ENCODE measurements at regions not wholly inside any gene's neighbourhood (a gene's known extent, or its start where the extent isn't known, plus 50 kb on each side); places are given as distances from the start of the nearest gene placed in this dataset.

DNA sequence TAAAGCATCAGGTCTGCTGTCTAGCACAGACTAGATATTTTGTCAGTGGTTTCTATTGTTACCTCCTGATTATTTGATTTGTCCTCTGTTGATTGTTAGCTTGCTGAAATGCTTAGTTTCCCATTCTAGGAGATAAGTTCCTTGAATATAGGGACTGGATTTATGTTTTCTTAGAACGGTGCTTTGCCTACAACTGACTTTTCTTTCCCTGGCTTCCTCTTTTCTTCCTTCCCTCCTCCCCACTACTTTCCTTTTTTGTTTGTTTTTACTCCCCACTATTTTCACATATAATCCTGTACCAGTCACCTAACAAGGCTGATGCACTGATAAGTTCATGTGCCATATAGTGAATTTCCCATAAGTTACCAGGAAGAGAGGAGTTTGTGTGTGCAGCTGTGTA, 58.5 kb upstream of the METAP2 start:
- Histone ChIP-seq H3K27me3 (replicated peaks) (no peaks in the 10 kb centered on the region), H3K36me3 (replicated peaks) (no peaks in the 10 kb centered on the region), H3K27ac (no peak overlapping the region), H3K4me3 (ENCODE audit: low read depth, low read length) (no peak overlapping the region)
- TF ChIP-seq, protein P1, sequence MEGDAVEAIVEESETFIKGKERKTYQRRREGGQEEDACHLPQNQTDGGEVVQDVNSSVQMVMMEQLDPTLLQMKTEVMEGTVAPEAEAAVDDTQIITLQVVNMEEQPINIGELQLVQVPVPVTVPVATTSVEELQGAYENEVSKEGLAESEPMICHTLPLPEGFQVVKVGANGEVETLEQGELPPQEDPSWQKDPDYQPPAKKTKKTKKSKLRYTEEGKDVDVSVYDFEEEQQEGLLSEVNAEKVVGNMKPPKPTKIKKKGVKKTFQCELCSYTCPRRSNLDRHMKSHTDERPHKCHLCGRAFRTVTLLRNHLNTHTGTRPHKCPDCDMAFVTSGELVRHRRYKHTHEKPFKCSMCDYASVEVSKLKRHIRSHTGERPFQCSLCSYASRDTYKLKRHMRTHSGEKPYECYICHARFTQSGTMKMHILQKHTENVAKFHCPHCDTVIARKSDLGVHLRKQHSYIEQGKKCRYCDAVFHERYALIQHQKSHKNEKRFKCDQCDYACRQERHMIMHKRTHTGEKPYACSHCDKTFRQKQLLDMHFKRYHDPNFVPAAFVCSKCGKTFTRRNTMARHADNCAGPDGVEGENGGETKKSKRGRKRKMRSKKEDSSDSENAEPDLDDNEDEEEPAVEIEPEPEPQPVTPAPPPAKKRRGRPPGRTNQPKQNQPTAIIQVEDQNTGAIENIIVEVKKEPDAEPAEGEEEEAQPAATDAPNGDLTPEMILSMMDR (IDR thresholded peaks at IDR 0.05; ENCODE audit: low read depth, low read length, missing control alignments) = no peak
- in situ Hi-C loops (cut with HindIII; ENCODE audit: low pct_ligation_motif_present, low sequenced_read_pairs) = no loop called here
- no peak for DNase-seq

DNA sequence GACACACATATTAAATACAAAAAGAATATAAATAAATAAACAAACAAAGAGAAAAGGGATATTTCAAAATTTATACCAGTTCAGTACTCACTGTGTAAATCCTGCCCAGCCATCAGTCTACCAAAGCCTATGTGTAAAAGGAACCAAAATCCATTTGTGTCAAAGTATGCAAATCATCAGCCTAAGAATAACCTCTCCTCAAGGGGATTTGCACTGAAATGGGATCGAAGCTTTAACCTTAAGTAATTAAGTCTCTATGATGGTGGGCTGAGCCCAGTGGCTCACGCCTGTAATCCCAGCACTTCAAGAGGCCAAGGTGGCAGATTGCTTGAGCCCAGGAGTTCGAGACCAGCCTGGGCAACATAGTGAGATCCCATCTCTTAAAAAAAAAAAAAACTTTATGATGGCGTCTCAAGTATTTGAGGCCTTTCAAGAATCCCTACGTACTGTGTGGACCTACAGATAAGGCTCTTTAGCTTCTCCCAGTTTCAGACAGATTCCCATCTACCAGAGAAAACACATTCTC, 57.8 kb upstream of the METAP2 start:
- Histone ChIP-seq H3K4me3 (ENCODE audit: low read depth, low read length) (no peak overlapping the region), H3K27ac (no peak overlapping the region), H3K36me3 (replicated peaks) (no peaks in the 10 kb centered on the region), H3K27me3 (replicated peaks) (no peaks in the 10 kb centered on the region)
- no peak for DNase-seq
- in situ Hi-C loops (cut with HindIII; ENCODE audit: low pct_ligation_motif_present, low sequenced_read_pairs) = no loop called here
- TF ChIP-seq, protein P1 (IDR thresholded peaks at IDR 0.05; ENCODE audit: low read depth, low read length, missing control alignments) = no peak

DNA sequence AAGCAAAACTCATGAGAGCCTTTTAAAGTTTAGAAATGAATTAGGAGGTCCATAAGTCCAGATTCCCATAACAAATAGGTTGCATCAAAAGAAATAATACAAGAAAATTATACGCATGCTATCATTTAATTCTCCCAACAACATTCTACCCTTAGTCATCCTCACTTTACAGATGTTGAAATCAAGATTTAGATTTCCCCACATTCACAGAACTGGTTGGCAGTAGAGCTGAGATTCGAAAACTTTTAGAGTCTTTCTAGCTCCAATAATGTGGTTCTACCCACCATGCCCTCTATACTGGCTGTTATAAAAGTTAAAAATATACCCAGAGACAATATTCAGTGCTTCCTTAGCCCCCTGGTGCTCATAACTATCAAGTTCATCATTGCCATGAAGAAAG, 56.6 kb upstream of the METAP2 start:
- Histone ChIP-seq H3K27ac (no peak overlapping the region), H3K27me3 (replicated peaks) (no peaks in the 10 kb centered on the region), H3K4me3 (ENCODE audit: low read depth, low read length) (no peak overlapping the region), H3K36me3 (replicated peaks) (no peaks in the 10 kb centered on the region)
- TF ChIP-seq, protein P1 (IDR thresholded peaks at IDR 0.05; ENCODE audit: low read depth, low read length, missing control alignments) = no peak
- DNase-seq = no peak
- in situ Hi-C loops (cut with HindIII; ENCODE audit: low pct_ligation_motif_present, low sequenced_read_pairs) = no loop called here

DNA sequence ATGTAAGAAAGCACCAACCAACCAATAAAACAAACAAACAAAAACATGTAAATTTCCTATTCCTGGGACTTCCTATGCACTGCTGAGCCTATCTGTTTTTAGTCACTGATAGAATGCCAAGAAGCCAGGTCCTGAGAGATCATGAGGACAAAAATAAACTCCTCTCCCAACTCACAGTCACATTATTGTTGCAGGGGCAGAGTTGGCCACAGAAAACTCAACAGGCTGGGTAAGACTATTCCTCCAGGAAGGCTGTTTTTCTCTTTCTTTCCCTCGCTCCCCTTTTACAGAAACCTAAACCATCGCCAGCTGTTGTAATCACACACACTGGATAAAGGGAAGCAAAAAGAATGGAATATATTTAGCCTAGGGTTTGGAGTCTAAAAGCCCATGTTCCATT, 55.8 kb upstream of the METAP2 start:
- H3K27ac ChIP-seq = no peak overlapping the region
- in situ Hi-C loops (cut with HindIII; ENCODE audit: low pct_ligation_motif_present, low sequenced_read_pairs) = no loop called here

More for the DNA sequence above, 55.8 kb upstream of the METAP2 start:
- Histone ChIP-seq H3K36me3 (replicated peaks) (no peaks in the 10 kb centered on the region), H3K4me3 (ENCODE audit: low read depth, low read length) (no peak overlapping the region), H3K27me3 (replicated peaks) (no peaks in the 10 kb centered on the region)
- no peak for DNase-seq
- TF ChIP-seq, protein P1 (IDR thresholded peaks at IDR 0.05; ENCODE audit: low read depth, low read length, missing control alignments) = no peak
